ENCODE measurements at regions not wholly inside any gene's neighbourhood (a gene's known extent, or its start where the extent isn't known, plus 50 kb on each side); places are given as distances from the start of the nearest gene placed in this dataset.

- no peak for TF ChIP-seq YY1 (IDR thresholded peaks at IDR 0.05; ENCODE audit: low read depth)
- no peak for TF ChIP-seq RAD21 (IDR thresholded peaks at IDR 0.05; ENCODE audit: low read depth)
- TF ChIP-seq FOXM1 (IDR thresholded peaks at IDR 0.05; ENCODE audit: borderline replicate concordance, low read depth): no peak
Observed at GRCh38 chr11:122267602-122268001, 151.6 kb upstream of the BLID start.
